WTC11 (cell line): ENCODE measurements at regions not wholly inside any gene's neighbourhood (a gene's known extent, or its start where the extent isn't known, plus 50 kb on each side); places are given as distances from the start of the nearest gene placed in this dataset.

ENCODE experiments used
- ATAC-seq: fragments of 200-7000 bp; cut with Tn5 transposase; 2 replicates; pipeline ENCODE4 v1.10.0; 2021; ENCODE audit warnings: mild to moderate bottlenecking, moderate library complexity
- CTCF ChIA-PET: fragments of 300-600 bp; sonication (Branson Sonifier 250); formaldehyde crosslinking; loops from one replicate; lab custom pipeline; 2021; ENCODE audit warnings: antibody characterized with exemption; lab: Charles Lee
- POLR2A ChIA-PET: fragments of 350-600 bp; sonication (Branson Sonifier 250); formaldehyde crosslinking; loops from one replicate; lab custom pipeline; 2021; ENCODE audit warnings: antibody characterized with exemption; lab: Charles Lee
- DNase-seq: peaks from one replicate; pipeline ENCODE4 v3.0.0; 2021; ENCODE audit warnings: low spot score
- H3K27ac Mint-ChIP-seq: 2 replicates; pipeline ENCODE4 v1.8.0; 2021; ENCODE audit warnings: mixed read lengths
- H3K27me3 Mint-ChIP-seq: 2 replicates; pipeline ENCODE4 v1.8.0; 2021; ENCODE audit warnings: low read depth, mild to moderate bottlenecking, moderate library complexity, mixed read lengths
- H3K36me3 Mint-ChIP-seq: 2 replicates; pipeline ENCODE4 v1.8.0; 2021; ENCODE audit warnings: mixed read lengths
- H3K4me1 Mint-ChIP-seq: 2 replicates; pipeline ENCODE4 v1.8.0; 2022; ENCODE audit warnings: mixed read lengths
- H3K4me3 Mint-ChIP-seq: 2 replicates; pipeline ENCODE4 v1.8.0; 2021; ENCODE audit warnings: mild to moderate bottlenecking, moderate library complexity, mixed read lengths
- H3K9me3 Mint-ChIP-seq: 2 replicates; pipeline ENCODE4 v1.8.0; 2021; ENCODE audit warnings: mixed read lengths
- ATF3 ChIP-seq: sonication (generic); formaldehyde crosslinking; conservative IDR thresholded peaks from 2 replicates; pipeline ENCODE4 v1.8.1; 2022; ENCODE audit warnings: mild to moderate bottlenecking, missing genetic modification reagents
- CREB1 ChIP-seq: sonication (generic); formaldehyde crosslinking; IDR thresholded peaks from 2 replicates; pipeline ENCODE4 v1.8.0; 2023; ENCODE audit warnings: mild to moderate bottlenecking, missing genetic modification reagents
- CTCF ChIP-seq: fragments of 200-600 bp; IDR thresholded peaks from 2 replicates; pipeline ENCODE4 v1.8.0; 2022; ENCODE audit warnings: antibody characterized with exemption
- ERG ChIP-seq: fragments of 250-450 bp; sonication (Bioruptor Pico); IDR thresholded peaks from 2 replicates; pipeline ENCODE4 v1.8.0; 2021; ENCODE audit warnings: mild to moderate bottlenecking
- GABPB1 ChIP-seq: sonication (generic); formaldehyde crosslinking; IDR thresholded peaks from 2 replicates; pipeline ENCODE4 v1.8.1; 2023; ENCODE audit warnings: mild to moderate bottlenecking, missing genetic modification reagents
- GRHL2 ChIP-seq: fragments of 250-450 bp; sonication (Bioruptor Pico); IDR thresholded peaks from 2 replicates; pipeline ENCODE4 v1.8.0; 2022; ENCODE audit warnings: mild to moderate bottlenecking, moderate library complexity; ENCODE audit not compliant: insufficient replicate concordance, severe bottlenecking
- IRF2 ChIP-seq: sonication (generic); formaldehyde crosslinking; IDR thresholded peaks from 2 replicates; pipeline ENCODE4 v1.8.0; 2022; ENCODE audit warnings: low read depth, missing genetic modification reagents, borderline replicate concordance
- RORB ChIP-seq: fragments of 250-450 bp; sonication (Bioruptor Pico); IDR thresholded peaks from 2 replicates; pipeline ENCODE4 v1.9.0; 2021; ENCODE audit warnings: mild to moderate bottlenecking
- TCF7 ChIP-seq: sonication (generic); formaldehyde crosslinking; IDR thresholded peaks from 2 replicates; pipeline ENCODE4 v1.8.0; 2022; ENCODE audit warnings: mild to moderate bottlenecking, low read depth, missing genetic modification reagents, moderate library complexity
- ZNF532 ChIP-seq: fragments of 250-450 bp; sonication (Bioruptor Pico); IDR thresholded peaks from 2 replicates; pipeline ENCODE4 v1.9.0; 2021; ENCODE audit warnings: mild to moderate bottlenecking, borderline replicate concordance

GRCh38 chr10:36344240-36345174 is 702.4 kb upstream of the FZD8 start:
- no peak for ATAC-seq
- POLR2A ChIA-PET = interaction anchor here (0.6 kb wide), 1 partner anchor 705 kb away, joined by 6 read pairs; no protein-coding TSS in a partner anchor
- CTCF ChIA-PET = no interaction called here

More at GRCh38 chr10:36344240-36345174, 702.4 kb upstream of the FZD8 start:
- no peak overlapping the region for H3K4me3 Mint-ChIP-seq
- no peak for DNase-seq
- no peak overlapping the region for H3K27ac Mint-ChIP-seq
- H3K27me3 Mint-ChIP-seq = no peaks in the 10 kb centered on the region
- no peaks in the 10 kb centered on the region for H3K36me3 Mint-ChIP-seq
- no peaks in the 10 kb centered on the region for H3K4me1 Mint-ChIP-seq
- no peaks in the 10 kb centered on the region for H3K9me3 Mint-ChIP-seq
- TF ChIP-seq GRHL2 (no peak), IRF2 (CRISPR knock-in tag) (no peak), TCF7 (CRISPR knock-in tag) (no peak), ERG (no peak), CREB1 (CRISPR knock-in tag) (no peak), ZNF532 (no peak), CTCF (no peak), RORB (CRISPR knock-in tag) (no peak), ATF3 (CRISPR knock-in tag) (no peak), GABPB1 (CRISPR knock-in tag) (no peak)
- TF ChIP-seq, all 79 proteins: peak for 0
